ENCODE measurements at regions not wholly inside any gene's neighbourhood (a gene's known extent, or its start where the extent isn't known, plus 50 kb on each side); places are given as distances from the start of the nearest gene placed in this dataset.
"Not testable (repeated sequence)": the region's sequence is repeated elsewhere in the genome, so short reads cannot be mapped to it uniquely, and the experiment has no call there.

DNA sequence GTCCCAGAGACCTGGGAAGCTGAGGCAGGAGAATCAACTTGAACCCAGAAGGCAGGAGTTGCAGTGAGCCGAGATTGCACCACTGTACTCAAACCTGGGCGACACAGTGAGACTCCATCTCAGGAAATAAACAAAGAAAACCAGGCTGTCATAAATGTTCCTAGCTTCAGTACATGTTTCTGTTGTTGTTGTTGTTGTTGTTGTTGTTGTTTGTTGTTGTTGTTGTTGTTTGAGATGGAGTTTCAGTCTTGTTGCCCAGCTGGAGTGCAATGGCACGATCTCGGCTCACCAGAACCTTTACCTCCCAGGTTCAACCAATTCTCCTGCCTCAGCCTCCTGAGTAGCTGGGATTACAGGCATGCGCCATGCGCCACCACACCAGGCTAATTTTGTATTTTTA is 452.5 kb downstream of the HS3ST3B1 start:
- no peak for DNase-seq

DNA sequence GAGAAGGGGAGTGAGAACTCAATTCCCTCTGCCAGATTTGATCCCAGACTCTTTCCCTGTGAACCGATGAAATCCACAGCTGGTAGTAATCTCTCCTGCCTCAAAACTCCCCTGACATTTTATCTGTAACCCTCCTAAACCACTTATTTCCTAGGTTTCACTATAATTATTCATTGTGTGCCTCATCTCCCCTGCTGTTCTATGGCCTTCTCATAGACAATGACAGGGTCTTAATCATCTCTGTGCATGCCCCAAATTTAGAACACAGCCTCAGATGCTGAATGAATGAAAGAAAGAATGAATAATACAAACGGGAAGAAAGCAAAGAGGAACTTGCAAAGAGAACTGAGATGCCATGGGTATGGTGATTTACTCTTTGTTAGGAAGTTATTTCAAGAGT is 451.1 kb downstream of the HS3ST3B1 start:
- peak in 2 of 3 donors; percentile 48 to 60 for DNase-seq

- DNase-seq: no peak
Observed at GRCh38 chr17:14750866-14751265, 450.0 kb downstream of the HS3ST3B1 start.

- DNase-seq: no peak
Observed at GRCh38 chr17:14749269-14749668, 448.4 kb downstream of the HS3ST3B1 start.

GRCh38 chr17:14748036-14748710 is 447.3 kb downstream of the HS3ST3B1 start:
- DNase-seq: peak; percentile 37 to 65 (median 47)

GRCh38 chr17:14747603-14747950 is 446.7 kb downstream of the HS3ST3B1 start:
- DNase-seq: peak in 1 of 3 donors; percentile 37

- peak; percentile 47 to 61 (median 60) for DNase-seq
Observed at GRCh38 chr17:14746822-14747602, 446.1 kb downstream of the HS3ST3B1 start.

GRCh38 chr17:14745541-14745940 is 444.7 kb downstream of the HS3ST3B1 start:
- DNase-seq: no peak

GRCh38 chr17:14744761-14745473 is 444.0 kb downstream of the HS3ST3B1 start:
- peak; percentile 76 to 94 (median 91) for DNase-seq

DNA sequence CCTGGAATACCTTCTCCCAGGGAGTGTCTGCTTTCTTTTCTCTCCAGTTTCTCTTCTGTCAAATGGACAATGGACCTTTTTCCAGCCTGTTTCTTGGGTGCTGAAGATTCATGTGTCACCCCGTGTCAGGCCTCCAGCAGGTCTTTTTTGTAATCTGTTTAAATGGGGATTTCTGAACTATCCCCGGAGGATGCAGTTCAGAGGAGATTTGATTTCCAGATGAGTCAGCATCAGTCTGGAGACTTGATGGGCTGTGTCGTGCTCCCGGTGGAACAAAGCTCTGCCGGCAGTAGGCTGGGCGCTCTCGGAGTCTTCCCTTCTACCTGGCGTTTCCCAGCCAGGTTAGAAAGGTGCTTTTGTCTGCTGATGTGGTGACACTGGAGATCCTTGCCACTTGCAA is 440.6 kb downstream of the HS3ST3B1 start:
- peak; percentile 41 to 54 (median 49) for DNase-seq

DNA sequence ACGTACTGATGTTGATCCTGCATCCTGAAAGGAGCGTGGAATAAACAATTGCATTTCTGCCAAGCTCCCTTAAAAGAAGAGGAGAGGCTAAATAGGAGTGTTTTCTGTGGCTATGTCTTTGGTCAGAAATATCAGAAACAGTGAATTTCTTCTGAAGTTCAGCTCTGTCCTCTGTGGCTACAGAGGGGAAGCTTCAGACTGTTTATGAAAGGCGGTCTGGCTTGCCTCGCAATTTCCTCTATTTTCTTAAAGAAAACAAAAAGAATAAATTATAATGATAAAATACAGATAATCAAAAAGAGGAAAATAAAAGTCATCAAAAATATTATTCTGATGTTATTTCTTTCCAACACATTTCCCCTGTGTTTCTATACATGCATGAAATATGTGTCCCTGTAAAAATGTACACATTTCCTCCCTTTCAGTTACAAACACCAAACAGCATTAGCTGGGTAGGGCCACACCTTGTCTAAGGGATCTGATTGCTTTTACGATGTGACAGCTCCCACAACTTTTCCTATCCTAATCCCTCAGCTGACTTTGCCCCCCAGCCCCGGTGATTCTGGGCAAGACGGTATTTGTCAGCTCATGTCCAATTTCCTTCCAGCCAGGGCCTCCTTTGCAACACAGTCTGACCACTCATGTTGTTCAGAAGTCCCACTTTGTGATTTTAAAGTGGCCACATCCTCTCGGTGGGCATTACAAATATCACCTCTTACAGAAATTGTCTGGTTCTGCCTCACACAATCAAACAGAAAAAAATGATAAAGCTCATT is 439.0 kb downstream of the HS3ST3B1 start:
- DNase-seq: peak in 2 of 3 donors; percentile 41 to 43

- no peak for DNase-seq
Observed at GRCh38 chr17:14738652-14738988, 437.7 kb downstream of the HS3ST3B1 start.

DNA sequence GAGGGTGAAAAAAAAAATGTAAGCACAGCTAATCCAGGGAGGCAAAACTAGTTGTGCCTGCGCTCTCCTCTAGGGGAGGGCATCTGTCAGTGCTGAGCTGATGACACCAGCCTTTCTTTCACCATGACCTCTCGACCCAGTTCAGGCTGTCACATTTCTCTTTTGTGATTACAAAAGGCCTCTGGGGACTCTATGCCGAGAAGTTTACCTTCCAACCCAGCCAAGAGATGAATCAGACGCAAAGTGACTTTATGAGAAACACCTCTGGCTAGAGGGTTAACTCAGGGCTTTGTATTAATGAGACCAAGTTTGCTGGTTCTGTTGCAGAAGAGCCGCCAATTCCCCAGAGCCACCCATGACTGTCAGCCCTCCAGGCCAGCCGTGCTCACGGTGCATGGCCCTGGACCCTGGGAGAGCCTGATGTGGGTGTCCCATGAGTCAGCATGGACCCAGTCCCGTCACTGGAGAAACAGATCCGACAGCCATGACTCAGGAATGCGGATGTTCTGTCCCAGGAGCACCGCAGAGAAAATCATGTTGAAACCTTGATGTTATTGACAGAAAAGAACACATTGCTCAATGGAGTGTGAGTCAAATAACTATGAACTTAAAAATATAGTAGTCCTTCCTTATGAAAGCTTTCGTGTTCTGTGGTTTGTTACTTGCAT is 437.2 kb downstream of the HS3ST3B1 start:
- DNase-seq: peak; percentile 94 to 99 (median 98)

GRCh38 chr17:14736631-14737030 is 435.8 kb downstream of the HS3ST3B1 start:
- DNase-seq: no peak

- DNase-seq: peak in 2 of 3 donors; percentile 24 to 41
Observed at GRCh38 chr17:14733376-14733775, 432.5 kb downstream of the HS3ST3B1 start.

DNA sequence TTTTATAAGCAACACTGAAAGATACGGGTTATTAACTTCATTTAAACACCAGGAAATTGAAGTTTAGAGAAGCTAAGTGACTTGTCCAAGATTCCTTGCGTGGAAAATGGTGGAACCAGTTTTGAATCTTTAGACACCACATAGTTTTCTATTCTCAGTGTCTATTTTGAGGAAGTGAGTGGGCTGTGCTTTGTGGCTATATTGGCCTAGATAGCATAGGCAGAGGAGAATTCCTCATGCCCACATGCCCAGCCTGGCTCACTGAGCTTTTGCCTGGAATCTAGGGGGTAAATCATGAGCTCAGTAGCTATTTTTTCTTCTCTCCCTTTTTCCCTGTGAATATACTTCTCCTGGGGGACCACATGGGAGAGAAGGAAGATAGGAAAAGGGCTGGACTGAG is 431.3 kb downstream of the HS3ST3B1 start:
- DNase-seq: peak; percentile 43 to 56 (median 45)

DNA sequence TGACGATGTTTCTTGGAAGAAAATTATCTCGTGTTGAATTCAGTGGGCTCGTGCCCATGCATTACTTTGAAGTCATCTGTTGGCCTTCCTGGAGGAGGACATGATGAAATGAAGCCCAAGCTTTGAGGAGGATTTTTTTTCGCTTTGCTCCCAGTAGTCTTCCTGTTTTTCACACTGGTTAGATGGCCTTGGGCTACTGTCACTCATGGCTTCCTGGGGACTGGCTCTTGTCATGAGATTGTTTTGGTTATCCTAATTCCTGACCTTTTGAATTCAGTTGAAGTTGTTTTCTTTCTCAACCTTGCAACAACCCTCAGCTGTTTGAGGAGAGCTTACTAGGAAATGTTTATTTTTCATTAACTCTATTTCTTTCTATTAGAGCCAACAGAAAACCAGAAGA is 430.7 kb downstream of the HS3ST3B1 start:
- DNase-seq: no peak

DNA sequence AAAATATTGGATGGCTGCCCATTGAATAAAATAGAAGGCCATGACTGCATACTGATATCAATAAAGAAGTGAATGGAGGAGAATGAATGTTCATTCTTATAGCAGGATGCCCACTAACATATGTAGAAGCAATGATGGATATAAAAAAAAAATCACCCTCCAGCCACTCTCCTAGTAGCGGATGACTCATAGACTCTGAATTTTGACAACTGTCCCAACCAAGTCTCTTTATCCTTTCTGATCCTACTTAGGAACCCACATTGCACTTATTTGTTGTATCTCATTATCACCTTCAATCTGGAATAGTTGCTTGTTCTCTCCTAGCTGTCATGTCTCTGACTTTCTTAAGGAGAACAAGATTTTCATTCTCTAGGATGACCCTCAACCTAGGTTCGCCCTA is 429.9 kb downstream of the HS3ST3B1 start:
- no peak for DNase-seq

GRCh38 chr17:14725729-14726128 is 424.8 kb downstream of the HS3ST3B1 start:
- no peak for DNase-seq

- DNase-seq: no peak
Observed at GRCh38 chr17:14724770-14725169, 423.9 kb downstream of the HS3ST3B1 start.

DNA sequence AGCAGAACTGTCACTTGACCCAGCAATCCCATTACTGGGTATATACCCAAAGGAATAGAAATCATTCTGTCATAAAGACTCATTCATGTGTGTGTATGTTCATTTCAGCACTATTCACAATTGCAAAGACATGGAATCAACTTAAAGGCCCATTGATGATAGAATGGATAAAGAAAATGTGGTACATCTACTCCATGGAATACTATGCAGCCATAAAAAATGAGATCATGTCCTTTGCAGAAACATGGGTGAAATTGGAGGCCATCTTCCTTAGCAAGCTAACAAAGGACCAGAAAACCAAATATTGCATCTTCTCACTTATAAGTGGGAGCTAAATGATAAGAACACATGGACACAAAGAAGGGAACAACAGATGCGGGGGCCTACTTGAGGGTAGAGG is 422.5 kb downstream of the HS3ST3B1 start:
- DNase-seq: not testable (repeated sequence)

DNA sequence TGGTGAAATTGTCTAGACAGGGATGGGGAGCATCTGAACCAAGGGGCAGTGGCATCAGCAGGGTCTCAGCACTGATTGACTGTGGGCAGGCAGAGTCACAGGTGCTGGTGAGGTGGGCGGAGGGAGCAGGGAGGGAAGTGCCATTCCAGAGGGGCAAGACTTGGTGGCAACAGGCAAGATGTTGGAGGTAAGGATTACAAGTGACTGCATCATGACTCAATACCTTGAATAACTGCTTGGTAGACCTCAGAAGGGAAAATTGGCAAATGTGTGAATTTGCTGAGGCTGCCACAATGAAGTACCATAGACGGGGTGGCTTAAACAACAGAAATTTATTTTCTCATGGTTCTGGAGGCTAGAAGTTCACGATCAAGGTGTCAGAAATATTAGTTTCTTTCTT is 419.1 kb downstream of the HS3ST3B1 start:
- no peak for DNase-seq

All from suppressor macrophage treated with lipopolysaccharide for 1 hour (primary cell).